Ovary (tissue), 3 donors: ENCODE measurements at regions not wholly inside any gene's neighbourhood (a gene's known extent, or its start where the extent isn't known, plus 50 kb on each side); places are given as distances from the start of the nearest gene placed in this dataset.

Experiments
- POLR2A ChIP-seq: fragments of 450-650 bp; IDR thresholded peaks from one replicate; pipeline ENCODE4 v1.6.1; 2017; ENCODE audit warnings: antibody characterized with exemption, mild to moderate bottlenecking, moderate library complexity
- TF ChIP-seq, protein P1 (sequence below), 3 donors: fragments of 450-650 bp in 2 of 3; fragments of 200-600 bp in 1 of 3; IDR thresholded peaks; one replicate each; pipeline versions ENCODE4 v1.5.1 to v1.8.0; 2016 to 2022; ENCODE audit warnings: antibody characterized with exemption in 3 of 3, mild to moderate bottlenecking in 1 of 3
- donor health status: DM: no; HTN: no; CAD: no.

GRCh38 chr6:132932588-132932987 lies 118.2 kb downstream of the RPS12 start:
- no peak for TF ChIP-seq POLR2A
- TF ChIP-seq, protein P1, sequence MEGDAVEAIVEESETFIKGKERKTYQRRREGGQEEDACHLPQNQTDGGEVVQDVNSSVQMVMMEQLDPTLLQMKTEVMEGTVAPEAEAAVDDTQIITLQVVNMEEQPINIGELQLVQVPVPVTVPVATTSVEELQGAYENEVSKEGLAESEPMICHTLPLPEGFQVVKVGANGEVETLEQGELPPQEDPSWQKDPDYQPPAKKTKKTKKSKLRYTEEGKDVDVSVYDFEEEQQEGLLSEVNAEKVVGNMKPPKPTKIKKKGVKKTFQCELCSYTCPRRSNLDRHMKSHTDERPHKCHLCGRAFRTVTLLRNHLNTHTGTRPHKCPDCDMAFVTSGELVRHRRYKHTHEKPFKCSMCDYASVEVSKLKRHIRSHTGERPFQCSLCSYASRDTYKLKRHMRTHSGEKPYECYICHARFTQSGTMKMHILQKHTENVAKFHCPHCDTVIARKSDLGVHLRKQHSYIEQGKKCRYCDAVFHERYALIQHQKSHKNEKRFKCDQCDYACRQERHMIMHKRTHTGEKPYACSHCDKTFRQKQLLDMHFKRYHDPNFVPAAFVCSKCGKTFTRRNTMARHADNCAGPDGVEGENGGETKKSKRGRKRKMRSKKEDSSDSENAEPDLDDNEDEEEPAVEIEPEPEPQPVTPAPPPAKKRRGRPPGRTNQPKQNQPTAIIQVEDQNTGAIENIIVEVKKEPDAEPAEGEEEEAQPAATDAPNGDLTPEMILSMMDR (IDR thresholded peaks at IDR 0.05), result no peak
